IMR-90 (cell line): ENCODE measurements at regions not wholly inside any gene's neighbourhood (a gene's known extent, or its start where the extent isn't known, plus 50 kb on each side); places are given as distances from the start of the nearest gene placed in this dataset.

Experiments used
- ATAC-seq: fragments of 200-7000 bp; cut with Tn5 transposase; 2 replicates; pipeline ENCODE4 v1.9.1; 2020; ENCODE audit warnings: low read depth, mild to moderate bottlenecking, moderate library complexity
- BruUV-seq: library from RNA; stranded (reverse); fragments of 400-500 nt; replicated peaks from 2 replicates; lab custom pipeline; 2021; lab: Mats Ljungman, UMichigan
- CTCF ChIA-PET: fragments of 300-600 bp; formaldehyde crosslinking; extraction: SDS; loops from one replicate; lab custom pipeline; 2021; ENCODE audit warnings: antibody characterized with exemption; lab: Yijun Ruan, JAX
- POLR2A ChIA-PET: fragments of 300-600 bp; sonication (Branson Sonifier 250); formaldehyde crosslinking; loops from one replicate; lab custom pipeline; 2022; ENCODE audit warnings: antibody characterized with exemption; ENCODE audit not compliant: unreplicated experiment; lab: Charles Lee
- DNase-seq: peaks from one replicate; pipeline ENCODE4 v3.0.0; 2013
- H2AFZ ChIP-seq: replicated peaks from 2 replicates; pipeline ENCODE3; 2013; ENCODE audit warnings: low read length, mild to moderate bottlenecking; ENCODE audit not compliant: poor library complexity
- H2AK5ac ChIP-seq: 2 replicates; pipeline ENCODE4 v1.6.1; 2013; ENCODE audit warnings: low read depth, low read length, inconsistent platforms
- H2AK9ac ChIP-seq: replicated peaks from 2 replicates; pipeline ENCODE3; 2013; ENCODE audit warnings: mild to moderate bottlenecking, low read depth, low read length, moderate library complexity; ENCODE audit not compliant: poor library complexity
- H2BK120ac ChIP-seq: 2 replicates; pipeline ENCODE4 v1.6.1; 2013; ENCODE audit warnings: low read depth, low read length, inconsistent platforms
- H2BK15ac ChIP-seq: 3 replicates; pipeline ENCODE4 v1.6.1; 2013; ENCODE audit warnings: low read depth, low read length, inconsistent platforms
- H2BK20ac ChIP-seq: 2 replicates; pipeline ENCODE4 v1.6.1; 2013; ENCODE audit warnings: low read depth, mild to moderate bottlenecking, inconsistent platforms, low read length, moderate library complexity
- H2BK5ac ChIP-seq: 2 replicates; pipeline ENCODE4 v1.6.1; 2013; ENCODE audit warnings: mild to moderate bottlenecking, low read depth, low read length, inconsistent platforms; ENCODE audit not compliant: poor library complexity, severe bottlenecking
- H3K14ac ChIP-seq: replicated peaks from 2 replicates; pipeline ENCODE4 v1.6.1; 2013; ENCODE audit warnings: low read depth, low read length, inconsistent platforms
- H3K18ac ChIP-seq: 2 replicates; pipeline ENCODE4 v1.6.1; 2013; ENCODE audit warnings: low read depth, low read length, control low read depth
- H3K23ac ChIP-seq: 2 replicates; pipeline ENCODE4 v1.6.1; 2013; ENCODE audit warnings: low read depth, low read length, inconsistent platforms
- H3K27ac ChIP-seq: 2 replicates; pipeline ENCODE4 v1.5.1; 2013; ENCODE audit warnings: mild to moderate bottlenecking, control low read depth, low read length; ENCODE audit not compliant: insufficient read depth
- H3K27me3 ChIP-seq: 2 replicates; pipeline ENCODE4 v1.6.1; 2013; ENCODE audit warnings: low read length; ENCODE audit not compliant: control insufficient read depth, insufficient read depth
- H3K36me3 ChIP-seq: 2 replicates; pipeline ENCODE4 v1.6.1; 2013; ENCODE audit warnings: low read length, mixed read lengths; ENCODE audit not compliant: control insufficient read depth, insufficient read depth
- H3K4ac ChIP-seq: 2 replicates; pipeline ENCODE4 v1.6.1; 2013; ENCODE audit warnings: low read depth, low read length, inconsistent platforms
- H3K4me1 ChIP-seq: 2 replicates; pipeline ENCODE4 v1.6.1; 2013; ENCODE audit warnings: low read length, mixed read lengths; ENCODE audit not compliant: control insufficient read depth, insufficient read depth
- H3K4me2 ChIP-seq: 2 replicates; pipeline ENCODE4 v1.6.1; 2013; ENCODE audit warnings: low read depth, mild to moderate bottlenecking, control low read depth, low read length, moderate library complexity
- H3K4me3 ChIP-seq: 2 replicates; pipeline ENCODE4 v1.5.1; 2013; ENCODE audit warnings: low read depth, mild to moderate bottlenecking, control low read depth, low read length, moderate library complexity; ENCODE audit not compliant: insufficient read depth
- H3K56ac ChIP-seq: 2 replicates; pipeline ENCODE4 v1.6.1; 2013; ENCODE audit warnings: low read length, inconsistent platforms; ENCODE audit not compliant: insufficient read depth; ENCODE audit errors: extremely low read depth
- H3K79me1 ChIP-seq, 2 experiments: 2 replicates each; pipeline ENCODE4 v1.6.1; 2013; ENCODE audit warnings: low read length in 2 of 2, inconsistent platforms in 1 of 2, low read depth in 1 of 2
- H3K9ac ChIP-seq: 2 replicates; pipeline ENCODE4 v1.6.1; 2013; ENCODE audit warnings: low read depth, low read length, control low read depth
- H3K9me1 ChIP-seq: 2 replicates; pipeline ENCODE4 v1.6.1; 2013; ENCODE audit warnings: low read length, inconsistent platforms; ENCODE audit not compliant: insufficient read depth
- H3K9me3 ChIP-seq: 2 replicates; pipeline ENCODE4 v1.6.1; 2013; ENCODE audit warnings: low read length; ENCODE audit not compliant: control insufficient read depth, insufficient read depth
- H4K20me1 ChIP-seq: 2 replicates; pipeline ENCODE4 v1.6.1; 2013; ENCODE audit warnings: low read length, inconsistent platforms; ENCODE audit not compliant: insufficient read depth
- H4K5ac ChIP-seq: 2 replicates; pipeline ENCODE4 v1.6.1; 2013; ENCODE audit warnings: mild to moderate bottlenecking, low read depth, low read length, control low read depth
- H4K8ac ChIP-seq, 2 experiments: 2 replicates each; pipeline ENCODE4 v1.6.1; 2013; ENCODE audit warnings: low read depth in 2 of 2, low read length in 2 of 2, control low read depth in 1 of 2, inconsistent platforms in 1 of 2
- H4K91ac ChIP-seq: 2 replicates; pipeline ENCODE4 v1.6.1; 2013; ENCODE audit warnings: low read depth, low read length, inconsistent platforms; ENCODE audit not compliant: insufficient read depth
- FOS ChIP-seq: fragments of 150-350 bp; IDR thresholded peaks from 2 replicates; pipeline ENCODE4 v1.6.1; 2016; ENCODE audit warnings: low read depth, low read length
- MXI1 ChIP-seq: IDR thresholded peaks from 2 replicates; pipeline ENCODE4 v1.6.1; 2012; ENCODE audit warnings: low read depth, mild to moderate bottlenecking, low read length, moderate library complexity, borderline replicate concordance
- RCOR1 ChIP-seq: IDR thresholded peaks from 2 replicates; pipeline ENCODE4 v1.6.1; 2012; ENCODE audit warnings: mild to moderate bottlenecking, low read length, improper control_type of control experiment; ENCODE audit not compliant: insufficient replicate concordance
- WGBS, 2 experiments: methylation state at CpG; one replicate each; pipeline versions ENCODE4 v1.1.5 to v1.1.7; 2013; ENCODE audit warnings: missing lambda C conversion rate in 2 of 2; ENCODE audit not compliant: insufficient read length in 1 of 2; ENCODE audit errors: extremely low coverage in 2 of 2; 5-methylcytosine and 5-hydroxymethylcytosine counted together
- dilution Hi-C: fragments of 300-500 bp; cut with HindIII; formaldehyde crosslinking; loops from one replicate; pipeline ENCODE4 v1.14.3; 2018; ENCODE audit warnings: low sequenced_read_pairs; ENCODE audit not compliant: unreplicated experiment
- in situ Hi-C: fragments of 300-500 bp; cut with MboI; formaldehyde crosslinking; loops from 3 replicates; pipeline ENCODE4 v1.14.3; 2019; ENCODE audit warnings: low sequenced_read_pairs, inconsistent platforms, mixed read lengths
- intact Hi-C: fragments of 100-400 bp; cut with micrococcal nuclease; formaldehyde crosslinking; loops from 2 replicates; pipeline ENCODE4 v1.10.0; 2022
- TF ChIP-seq, protein P1 (sequence below): conservative IDR thresholded peaks from 2 replicates; pipeline ENCODE4 v1.5.1; 2012; ENCODE audit warnings: mild to moderate bottlenecking, low read depth, low read length, improper control_type of control experiment

DNA sequence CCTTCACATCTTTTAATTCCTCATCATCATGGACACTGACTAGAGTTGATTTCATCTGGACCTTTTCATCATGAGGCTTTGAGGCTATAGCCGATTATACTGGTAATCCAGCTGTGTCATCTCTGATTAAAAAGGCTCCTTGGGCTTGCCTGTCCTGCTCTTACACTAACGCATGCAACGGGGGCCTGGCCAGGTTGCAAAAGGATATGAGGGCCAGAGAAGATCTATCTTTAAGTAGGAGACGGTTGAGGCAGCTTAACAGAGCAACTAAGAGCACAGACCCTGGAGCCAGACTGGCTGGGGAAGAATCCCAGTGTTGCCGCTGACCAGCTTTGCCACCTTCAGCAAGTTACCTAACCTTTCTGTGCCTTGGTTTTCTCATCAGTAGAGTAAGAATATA lies 211.5 kb downstream of the PTEN start:
- Histone ChIP-seq H3K36me3 (no peaks in the 10 kb centered on the region), H2AK5ac (no peak overlapping the region), H4K91ac (no peak overlapping the region), H3K4me2 (no peak overlapping the region), H3K4ac (no peak overlapping the region), H2AFZ (no peak overlapping the region), H2BK5ac (no peak overlapping the region), H4K5ac (no peak overlapping the region), H3K27ac (no peak overlapping the region), H3K4me3 (no peak overlapping the region), H4K8ac (no peak overlapping the region), H3K9me3 (no peaks in the 10 kb centered on the region), H3K23ac (no peak overlapping the region), H3K56ac (no peak overlapping the region), H2BK120ac (no peak overlapping the region), H3K9ac (no peak overlapping the region), H3K79me1 (no peaks in the 10 kb centered on the region), H3K27me3 (no peaks in the 10 kb centered on the region), H3K18ac (no peak overlapping the region), H3K4me1 (peaks cover 4% of the 10 kb centered on the region), H3K9me1 (peaks cover 4% of the 10 kb centered on the region; the same call in 1 of the 2 replicates), H2BK15ac (no peak overlapping the region), H3K14ac (no peak overlapping the region), H4K20me1 (no peaks in the 10 kb centered on the region), H2AK9ac (no peak overlapping the region), H2BK20ac (no peak overlapping the region)
- TF ChIP-seq, protein P1, sequence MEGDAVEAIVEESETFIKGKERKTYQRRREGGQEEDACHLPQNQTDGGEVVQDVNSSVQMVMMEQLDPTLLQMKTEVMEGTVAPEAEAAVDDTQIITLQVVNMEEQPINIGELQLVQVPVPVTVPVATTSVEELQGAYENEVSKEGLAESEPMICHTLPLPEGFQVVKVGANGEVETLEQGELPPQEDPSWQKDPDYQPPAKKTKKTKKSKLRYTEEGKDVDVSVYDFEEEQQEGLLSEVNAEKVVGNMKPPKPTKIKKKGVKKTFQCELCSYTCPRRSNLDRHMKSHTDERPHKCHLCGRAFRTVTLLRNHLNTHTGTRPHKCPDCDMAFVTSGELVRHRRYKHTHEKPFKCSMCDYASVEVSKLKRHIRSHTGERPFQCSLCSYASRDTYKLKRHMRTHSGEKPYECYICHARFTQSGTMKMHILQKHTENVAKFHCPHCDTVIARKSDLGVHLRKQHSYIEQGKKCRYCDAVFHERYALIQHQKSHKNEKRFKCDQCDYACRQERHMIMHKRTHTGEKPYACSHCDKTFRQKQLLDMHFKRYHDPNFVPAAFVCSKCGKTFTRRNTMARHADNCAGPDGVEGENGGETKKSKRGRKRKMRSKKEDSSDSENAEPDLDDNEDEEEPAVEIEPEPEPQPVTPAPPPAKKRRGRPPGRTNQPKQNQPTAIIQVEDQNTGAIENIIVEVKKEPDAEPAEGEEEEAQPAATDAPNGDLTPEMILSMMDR, result no peak
- TF ChIP-seq FOS, result no peak
- no peak for TF ChIP-seq MXI1
- no peak for TF ChIP-seq RCOR1
- in situ Hi-C loops (no loop called here), intact Hi-C loops (no loop called here), dilution Hi-C loops (no loop called here)
- 94% methylated on average over 3 of the region's 5 CpGs; no CpG with 5 or more reads in 1 of the 2 experiments for WGBS, 2 experiments
- ChIA-PET POLR2A (no interaction called here), CTCF (no interaction called here)
- DNase-seq (no peak), ATAC-seq (no peak)
- BruUV-seq, result no TSS peak
